ENCODE measurements at regions not wholly inside any gene's neighbourhood (a gene's known extent, or its start where the extent isn't known, plus 50 kb on each side); places are given as distances from the start of the nearest gene placed in this dataset.

- TF ChIP-seq CTCF (IDR thresholded peaks at IDR 0.05; ENCODE audit: insufficient read depth, low read depth, low read length) (no peak), EZH2 (IDR thresholded peaks at IDR 0.05; ENCODE audit: insufficient read depth, low read length) (no peak)
Measured at GRCh38 chr4:52157641-52158316, 106.7 kb downstream of the SPATA18 start.
